ENCODE measurements at regions not wholly inside any gene's neighbourhood (a gene's known extent, or its start where the extent isn't known, plus 50 kb on each side); places are given as distances from the start of the nearest gene placed in this dataset.

GRCh38 chr6:14906621-14907020 lies 339.2 kb upstream of the JARID2 start:
- H3K36me3 Mint-ChIP-seq: no peaks in the 10 kb centered on the region
- TF ChIP-seq CTCF (IDR thresholded peaks at IDR 0.05; ENCODE audit: unreplicated experiment): no peak
- no peaks in the 10 kb centered on the region for H3K27me3 Mint-ChIP-seq (ENCODE audit: low read depth)
- H3K27ac Mint-ChIP-seq: no peak overlapping the region
- H3K4me1 Mint-ChIP-seq: peaks cover 5% of the 10 kb centered on the region
- peaks cover 3% of the 10 kb centered on the region for H3K9me3 Mint-ChIP-seq
- DNase-seq (ENCODE audit: low spot score in 2 of 2, unreplicated experiment in 2 of 2): no peak
- H3K4me3 Mint-ChIP-seq: no peak overlapping the region

GRCh38 chr6:14910692-14911547 lies 334.9 kb upstream of the JARID2 start:
- no peaks in the 10 kb centered on the region for H3K36me3 Mint-ChIP-seq
- no peak for DNase-seq (ENCODE audit: low spot score in 2 of 2, unreplicated experiment in 2 of 2)
- H3K4me1 Mint-ChIP-seq: peaks cover 3% of the 10 kb centered on the region
- no peaks in the 10 kb centered on the region for H3K27me3 Mint-ChIP-seq (ENCODE audit: low read depth)
- no peak overlapping the region for H3K4me3 Mint-ChIP-seq
- no peak overlapping the region for H3K27ac Mint-ChIP-seq
- TF ChIP-seq CTCF (IDR thresholded peaks at IDR 0.05; ENCODE audit: unreplicated experiment): no peak
- no peaks in the 10 kb centered on the region for H3K9me3 Mint-ChIP-seq

- Mint-ChIP-seq H3K4me3 (no peak overlapping the region), H3K9me3 (no peaks in the 10 kb centered on the region), H3K27me3 (ENCODE audit: low read depth) (no peaks in the 10 kb centered on the region), H3K4me1 (peaks cover 12% of the 10 kb centered on the region), H3K27ac (no peak overlapping the region), H3K36me3 (no peaks in the 10 kb centered on the region)
- DNase-seq (ENCODE audit: low spot score in 2 of 2, unreplicated experiment in 2 of 2): no peak
- no peak for TF ChIP-seq CTCF (IDR thresholded peaks at IDR 0.05; ENCODE audit: unreplicated experiment)
Observed at GRCh38 chr6:14912226-14912625, 333.6 kb upstream of the JARID2 start.

- Mint-ChIP-seq H3K36me3 (no peaks in the 10 kb centered on the region), H3K27ac (no peak overlapping the region), H3K27me3 (ENCODE audit: low read depth) (no peaks in the 10 kb centered on the region), H3K9me3 (no peaks in the 10 kb centered on the region), H3K4me3 (no peak overlapping the region), H3K4me1 (peaks cover 17% of the 10 kb centered on the region)
- no peak for TF ChIP-seq CTCF (IDR thresholded peaks at IDR 0.05; ENCODE audit: unreplicated experiment)
- no peak for DNase-seq (ENCODE audit: low spot score in 2 of 2, unreplicated experiment in 2 of 2)
Observed at GRCh38 chr6:14912706-14913105, 333.2 kb upstream of the JARID2 start.

- no peaks in the 10 kb centered on the region for H3K36me3 Mint-ChIP-seq
- no peaks in the 10 kb centered on the region for H3K27me3 Mint-ChIP-seq (ENCODE audit: low read depth)
- H3K27ac Mint-ChIP-seq: no peak overlapping the region
- peaks cover 18% of the 10 kb centered on the region for H3K4me1 Mint-ChIP-seq
- H3K9me3 Mint-ChIP-seq: no peaks in the 10 kb centered on the region
- no peak for DNase-seq (ENCODE audit: low spot score in 2 of 2, unreplicated experiment in 2 of 2)
- no peak overlapping the region for H3K4me3 Mint-ChIP-seq
- no peak for TF ChIP-seq CTCF (IDR thresholded peaks at IDR 0.05; ENCODE audit: unreplicated experiment)
Observed at GRCh38 chr6:14913931-14914330, 331.9 kb upstream of the JARID2 start.
